Fibroblast of lung (primary cell): ENCODE measurements at regions not wholly inside any gene's neighbourhood (a gene's known extent, or its start where the extent isn't known, plus 50 kb on each side); places are given as distances from the start of the nearest gene placed in this dataset.

Experiments used
- DNase-seq, 2 donors: peaks; one replicate each; pipeline versions ENCODE4 v3.0.0 to v3.0.0-alpha.2; 2010; ENCODE audit warnings: low read depth in 2 of 2
- H2AFZ ChIP-seq: 2 replicates; pipeline ENCODE4 v1.5.1; 2012; ENCODE audit warnings: low read length, control low read depth, inconsistent platforms
- H3K27ac ChIP-seq: 2 replicates; pipeline ENCODE4 v1.5.1; 2011; ENCODE audit warnings: low read length, control low read depth; ENCODE audit not compliant: insufficient read depth
- H3K27me3 ChIP-seq: 2 replicates; pipeline ENCODE4 v1.5.1; 2011; ENCODE audit warnings: mild to moderate bottlenecking, low read length; ENCODE audit not compliant: control insufficient read depth, insufficient read depth
- H3K36me3 ChIP-seq: 2 replicates; pipeline ENCODE4 v1.5.1; 2011; ENCODE audit warnings: low read length; ENCODE audit not compliant: control insufficient read depth, insufficient read depth
- H3K4me1 ChIP-seq: 2 replicates; pipeline ENCODE4 v1.5.1; 2011; ENCODE audit warnings: low read length; ENCODE audit not compliant: control insufficient read depth, insufficient read depth; ENCODE audit errors: extremely low read depth
- H3K4me2 ChIP-seq: 2 replicates; pipeline ENCODE4 v1.5.1; 2011; ENCODE audit warnings: low read length, control low read depth; ENCODE audit not compliant: insufficient read depth; ENCODE audit errors: extremely low read depth
- H3K4me3 ChIP-seq, 4 experiments: fragments of 200-600 bp in 1 of 4; sonication (generic) in 1 of 4; replicated peaks in 1 of 4; 2 replicates each; pipeline ENCODE4 v1.5.1; 2011 to 2016; ENCODE audit warnings: low read length in 4 of 4, low read depth in 3 of 4, mild to moderate bottlenecking in 3 of 4, control low read depth in 2 of 4, inconsistent platforms in 1 of 4, mixed read lengths in 1 of 4; ENCODE audit not compliant: insufficient read depth in 1 of 4; ENCODE audit errors: control extremely low read depth in 1 of 4
- H3K79me2 ChIP-seq: 2 replicates; pipeline ENCODE4 v1.5.1; 2012; ENCODE audit warnings: mild to moderate bottlenecking, low read length, inconsistent platforms; ENCODE audit not compliant: control insufficient read depth, insufficient read depth
- H3K9ac ChIP-seq: 2 replicates; pipeline ENCODE4 v1.5.1; 2011; ENCODE audit warnings: mild to moderate bottlenecking, low read length, control low read depth; ENCODE audit not compliant: insufficient read depth
- H3K9me3 ChIP-seq: 2 replicates; pipeline ENCODE4 v1.5.1; 2012; ENCODE audit warnings: low read depth, low read length; ENCODE audit not compliant: control insufficient read depth, insufficient read depth
- H4K20me1 ChIP-seq: 2 replicates; pipeline ENCODE4 v1.5.1; 2011; ENCODE audit warnings: low read length; ENCODE audit not compliant: control insufficient read depth, insufficient read depth; ENCODE audit errors: extremely low read depth
- EZH2 ChIP-seq: IDR thresholded peaks from 2 replicates; pipeline ENCODE4 v1.5.1; 2012; ENCODE audit warnings: low read length, control low read depth, mild to moderate bottlenecking; ENCODE audit errors: missing control alignments
- TF ChIP-seq, protein P1 (sequence below), 2 donors: IDR thresholded peaks in 1 of 2; conservative IDR thresholded peaks in 1 of 2; 1 replicate in 1 of 2; 2 replicates in 1 of 2; pipeline ENCODE4 v1.5.1; 2011 to 2012; ENCODE audit warnings: low read length in 2 of 2, control low read depth in 1 of 2, inconsistent platforms in 1 of 2, low read depth in 1 of 2, mild to moderate bottlenecking in 1 of 2

GRCh38 chrY:12479382-12479781 is 221.6 kb upstream of the USP9Y start:
- Histone ChIP-seq H3K4me3 (no peak overlapping the region), H3K27me3 (no peaks in the 10 kb centered on the region), H3K4me2 (no peak overlapping the region), H3K4me1 (no peaks in the 10 kb centered on the region), H3K9me3 (no peaks in the 10 kb centered on the region), H4K20me1 (no peaks in the 10 kb centered on the region), H3K27ac (no peak overlapping the region), H3K9ac (no peak overlapping the region), H3K36me3 (no peaks in the 10 kb centered on the region), H3K79me2 (no peaks in the 10 kb centered on the region), H2AFZ (no peak overlapping the region)
- TF ChIP-seq, protein P1, sequence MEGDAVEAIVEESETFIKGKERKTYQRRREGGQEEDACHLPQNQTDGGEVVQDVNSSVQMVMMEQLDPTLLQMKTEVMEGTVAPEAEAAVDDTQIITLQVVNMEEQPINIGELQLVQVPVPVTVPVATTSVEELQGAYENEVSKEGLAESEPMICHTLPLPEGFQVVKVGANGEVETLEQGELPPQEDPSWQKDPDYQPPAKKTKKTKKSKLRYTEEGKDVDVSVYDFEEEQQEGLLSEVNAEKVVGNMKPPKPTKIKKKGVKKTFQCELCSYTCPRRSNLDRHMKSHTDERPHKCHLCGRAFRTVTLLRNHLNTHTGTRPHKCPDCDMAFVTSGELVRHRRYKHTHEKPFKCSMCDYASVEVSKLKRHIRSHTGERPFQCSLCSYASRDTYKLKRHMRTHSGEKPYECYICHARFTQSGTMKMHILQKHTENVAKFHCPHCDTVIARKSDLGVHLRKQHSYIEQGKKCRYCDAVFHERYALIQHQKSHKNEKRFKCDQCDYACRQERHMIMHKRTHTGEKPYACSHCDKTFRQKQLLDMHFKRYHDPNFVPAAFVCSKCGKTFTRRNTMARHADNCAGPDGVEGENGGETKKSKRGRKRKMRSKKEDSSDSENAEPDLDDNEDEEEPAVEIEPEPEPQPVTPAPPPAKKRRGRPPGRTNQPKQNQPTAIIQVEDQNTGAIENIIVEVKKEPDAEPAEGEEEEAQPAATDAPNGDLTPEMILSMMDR (conservative IDR thresholded peaks at IDR 0.05 in 1 of 2, IDR thresholded peaks at IDR 0.05 in 1 of 2; ENCODE audit: low read depth in 1 of 2, low read length in 2 of 2) = peak; percentile 31 to 45
- no peak for TF ChIP-seq EZH2
- peak in 1 of 2 donors; percentile 53 for DNase-seq

GRCh38 chrY:12483394-12483793 is 217.6 kb upstream of the USP9Y start:
- no peak for DNase-seq
- H2AFZ ChIP-seq = no peak overlapping the region
- no peaks in the 10 kb centered on the region for H3K9me3 ChIP-seq
- no peaks in the 10 kb centered on the region for H3K4me1 ChIP-seq
- H3K36me3 ChIP-seq = no peaks in the 10 kb centered on the region
- H3K27ac ChIP-seq = no peak overlapping the region
- H3K4me3 ChIP-seq = no peak overlapping the region
- H3K9ac ChIP-seq = no peak overlapping the region
- no peaks in the 10 kb centered on the region for H3K79me2 ChIP-seq
- no peak overlapping the region for H3K4me2 ChIP-seq
- no peaks in the 10 kb centered on the region for H3K27me3 ChIP-seq
- no peaks in the 10 kb centered on the region for H4K20me1 ChIP-seq
- TF ChIP-seq, protein P1 (conservative IDR thresholded peaks at IDR 0.05 in 1 of 2, IDR thresholded peaks at IDR 0.05 in 1 of 2; ENCODE audit: low read depth in 1 of 2, low read length in 2 of 2) = no peak
- TF ChIP-seq EZH2 = no peak

DNA sequence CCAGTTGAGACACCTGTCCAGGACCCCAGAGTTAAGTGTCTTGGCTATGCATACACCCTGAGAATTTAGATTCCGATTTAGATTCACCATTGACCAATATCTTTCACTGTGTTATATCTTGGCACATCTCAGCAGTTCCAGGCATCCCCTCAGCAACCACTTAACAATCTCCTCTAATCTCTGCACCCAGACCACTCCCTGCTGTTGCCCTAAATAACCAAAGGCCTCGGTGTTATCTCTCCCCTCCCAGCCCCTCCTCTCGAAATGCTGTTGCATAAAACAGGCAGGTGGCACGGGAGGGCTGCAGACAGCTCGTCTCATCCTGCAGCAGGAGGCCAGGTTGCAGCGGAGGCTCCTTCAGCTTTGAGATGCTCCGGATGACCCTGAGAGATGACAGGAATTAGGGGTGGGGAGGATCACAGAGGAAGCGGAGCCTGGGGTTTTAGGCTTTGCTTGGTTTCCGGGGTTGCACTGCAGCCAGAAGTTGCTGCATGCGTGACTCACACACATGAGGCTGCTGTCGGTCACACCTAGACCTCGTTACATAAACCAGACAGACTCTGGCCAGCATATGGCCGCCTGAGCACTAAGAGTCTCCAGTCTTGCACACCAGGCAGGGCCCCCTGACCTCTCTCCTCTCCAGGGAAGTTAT is 210.3 kb upstream of the USP9Y start:
- no peak overlapping the region for H2AFZ ChIP-seq

More for the DNA sequence above, 210.3 kb upstream of the USP9Y start:
- Histone ChIP-seq H3K79me2 (no peaks in the 10 kb centered on the region), H4K20me1 (no peaks in the 10 kb centered on the region), H3K4me3 (no peak overlapping the region), H3K4me1 (no peaks in the 10 kb centered on the region), H3K27me3 (no peaks in the 10 kb centered on the region), H3K27ac (no peak overlapping the region), H3K9me3 (no peaks in the 10 kb centered on the region), H3K4me2 (no peak overlapping the region), H3K9ac (no peak overlapping the region), H3K36me3 (no peaks in the 10 kb centered on the region)
- peak in 1 of 2 donors; percentile 6 for DNase-seq
- TF ChIP-seq EZH2 = no peak
- TF ChIP-seq, protein P1 (conservative IDR thresholded peaks at IDR 0.05 in 1 of 2, IDR thresholded peaks at IDR 0.05 in 1 of 2; ENCODE audit: low read depth in 1 of 2, low read length in 2 of 2) = no peak
